ENCODE measurements at regions not wholly inside any gene's neighbourhood (a gene's known extent, or its start where the extent isn't known, plus 50 kb on each side); places are given as distances from the start of the nearest gene placed in this dataset.

DNA sequence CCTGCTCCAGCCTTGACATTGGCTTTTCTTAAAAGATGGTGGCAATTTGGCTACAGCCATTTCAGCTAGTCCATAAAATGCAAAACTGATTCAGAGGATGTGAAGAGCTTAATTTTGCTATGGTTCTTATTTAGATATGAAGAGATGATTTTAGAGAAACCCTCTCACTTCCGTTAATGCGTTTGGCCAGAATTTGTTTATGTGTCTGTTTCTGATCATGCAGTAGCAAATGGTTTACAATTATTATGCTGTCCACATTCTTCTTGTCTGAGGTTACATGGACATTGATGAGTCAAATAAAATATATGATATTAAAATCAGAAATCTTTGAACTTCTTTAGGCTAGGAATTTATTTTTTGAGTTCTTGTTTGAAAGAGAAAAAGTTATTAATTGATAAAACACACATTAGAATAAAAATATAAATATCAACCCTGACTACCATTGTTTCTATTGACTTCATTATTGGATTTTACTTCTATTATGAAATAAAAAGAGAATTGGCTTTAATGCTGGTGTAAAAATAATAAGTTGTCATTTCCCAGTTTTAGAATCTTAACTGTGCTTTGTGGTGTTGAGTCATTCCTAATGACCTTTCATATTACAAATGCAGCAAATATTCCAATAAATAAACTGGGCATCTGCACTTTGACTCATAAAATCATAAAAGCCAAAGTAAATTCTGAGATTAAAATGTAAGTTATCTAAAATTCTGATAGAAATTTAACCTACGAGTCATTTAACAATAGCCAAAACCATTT, 1286.0 kb upstream of the GJE1 start:
- Histone ChIP-seq H2AFZ (ENCODE audit: low read depth, low read length) (no peak overlapping the region), H3K27ac (ENCODE audit: low read length) (no peak overlapping the region)

GRCh38 chr6:140845701-140846100, 1287.0 kb upstream of the GJE1 start:
- Histone ChIP-seq H3K4me2 (ENCODE audit: low read length) (no peak overlapping the region), H3K36me3 (ENCODE audit: insufficient read depth, low read length) (no peaks in the 10 kb centered on the region), H3K9me3 (ENCODE audit: low read length) (no peaks in the 10 kb centered on the region), H3K9me2 (ENCODE audit: insufficient read depth, low read length) (no peaks in the 10 kb centered on the region), H3K27me3 (ENCODE audit: insufficient read depth, low read depth, low read length) (no peaks in the 10 kb centered on the region), H2AFZ (ENCODE audit: low read depth, low read length) (no peak overlapping the region), H4K20me1 (ENCODE audit: insufficient read depth) (no peaks in the 10 kb centered on the region), H3F3A (ENCODE audit: insufficient read depth, low read length, poor library complexity, severe bottlenecking) (no peaks in the 10 kb centered on the region), H3K79me2 (replicated peaks; ENCODE audit: insufficient read depth, low read length) (no peaks in the 10 kb centered on the region), H3K9ac (ENCODE audit: low read length) (no peak overlapping the region), H3K27ac (ENCODE audit: low read length) (no peak overlapping the region), H3K4me3 (ENCODE audit: low read length) (no peak overlapping the region)
- no peak for TF ChIP-seq MXI1 (conservative IDR thresholded peaks at IDR 0.05; ENCODE audit: poor library complexity, severe bottlenecking)
- TF ChIP-seq SMC3 (conservative IDR thresholded peaks at IDR 0.05; ENCODE audit: poor library complexity), result no peak
- TF ChIP-seq, protein P1, sequence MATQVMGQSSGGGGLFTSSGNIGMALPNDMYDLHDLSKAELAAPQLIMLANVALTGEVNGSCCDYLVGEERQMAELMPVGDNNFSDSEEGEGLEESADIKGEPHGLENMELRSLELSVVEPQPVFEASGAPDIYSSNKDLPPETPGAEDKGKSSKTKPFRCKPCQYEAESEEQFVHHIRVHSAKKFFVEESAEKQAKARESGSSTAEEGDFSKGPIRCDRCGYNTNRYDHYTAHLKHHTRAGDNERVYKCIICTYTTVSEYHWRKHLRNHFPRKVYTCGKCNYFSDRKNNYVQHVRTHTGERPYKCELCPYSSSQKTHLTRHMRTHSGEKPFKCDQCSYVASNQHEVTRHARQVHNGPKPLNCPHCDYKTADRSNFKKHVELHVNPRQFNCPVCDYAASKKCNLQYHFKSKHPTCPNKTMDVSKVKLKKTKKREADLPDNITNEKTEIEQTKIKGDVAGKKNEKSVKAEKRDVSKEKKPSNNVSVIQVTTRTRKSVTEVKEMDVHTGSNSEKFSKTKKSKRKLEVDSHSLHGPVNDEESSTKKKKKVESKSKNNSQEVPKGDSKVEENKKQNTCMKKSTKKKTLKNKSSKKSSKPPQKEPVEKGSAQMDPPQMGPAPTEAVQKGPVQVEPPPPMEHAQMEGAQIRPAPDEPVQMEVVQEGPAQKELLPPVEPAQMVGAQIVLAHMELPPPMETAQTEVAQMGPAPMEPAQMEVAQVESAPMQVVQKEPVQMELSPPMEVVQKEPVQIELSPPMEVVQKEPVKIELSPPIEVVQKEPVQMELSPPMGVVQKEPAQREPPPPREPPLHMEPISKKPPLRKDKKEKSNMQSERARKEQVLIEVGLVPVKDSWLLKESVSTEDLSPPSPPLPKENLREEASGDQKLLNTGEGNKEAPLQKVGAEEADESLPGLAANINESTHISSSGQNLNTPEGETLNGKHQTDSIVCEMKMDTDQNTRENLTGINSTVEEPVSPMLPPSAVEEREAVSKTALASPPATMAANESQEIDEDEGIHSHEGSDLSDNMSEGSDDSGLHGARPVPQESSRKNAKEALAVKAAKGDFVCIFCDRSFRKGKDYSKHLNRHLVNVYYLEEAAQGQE (IDR thresholded peaks at IDR 0.05; ENCODE audit: borderline replicate concordance), result no peak
- no peak for TF ChIP-seq TAF1 (IDR thresholded peaks at IDR 0.05; ENCODE audit: low read depth)
- TF ChIP-seq RAD21 (conservative IDR thresholded peaks at IDR 0.05), result no peak

More for the DNA sequence above, 1286.0 kb upstream of the GJE1 start:
- no peak overlapping the region for H3K4me2 ChIP-seq (ENCODE audit: low read length)
- H3K36me3 ChIP-seq (ENCODE audit: insufficient read depth, low read length), result no peaks in the 10 kb centered on the region
- no peak overlapping the region for H3K4me3 ChIP-seq (ENCODE audit: low read length)
- no peaks in the 10 kb centered on the region for H3F3A ChIP-seq (ENCODE audit: insufficient read depth, low read length, poor library complexity, severe bottlenecking)
- no peaks in the 10 kb centered on the region for H3K9me3 ChIP-seq (ENCODE audit: low read length)
- H3K9me2 ChIP-seq (ENCODE audit: insufficient read depth, low read length), result no peaks in the 10 kb centered on the region
- H3K9ac ChIP-seq (ENCODE audit: low read length), result no peak overlapping the region
- TF ChIP-seq MXI1 (conservative IDR thresholded peaks at IDR 0.05; ENCODE audit: poor library complexity, severe bottlenecking), result no peak
- no peak for TF ChIP-seq SMC3 (conservative IDR thresholded peaks at IDR 0.05; ENCODE audit: poor library complexity)
- TF ChIP-seq CTCF (IDR thresholded peaks at IDR 0.05; ENCODE audit: poor library complexity, severe bottlenecking), result no peak
- TF ChIP-seq POLR2AphosphoS5 (IDR thresholded peaks at IDR 0.05), result no peak
- TF ChIP-seq RAD21 (conservative IDR thresholded peaks at IDR 0.05), result no peak
- no peak for TF ChIP-seq EP300 (conservative IDR thresholded peaks at IDR 0.05; ENCODE audit: poor library complexity, severe bottlenecking)
- TF ChIP-seq EZH2 (IDR thresholded peaks at IDR 0.05; ENCODE audit: borderline replicate concordance, insufficient read depth, low read length, poor library complexity, severe bottlenecking), result no peak
- TF ChIP-seq, protein P1 (IDR thresholded peaks at IDR 0.05; ENCODE audit: borderline replicate concordance), result no peak
- no peak for TF ChIP-seq TAF1 (IDR thresholded peaks at IDR 0.05; ENCODE audit: low read depth)
- H3K27me3 ChIP-seq (ENCODE audit: insufficient read depth, low read depth, low read length), result no peaks in the 10 kb centered on the region
- no peaks in the 10 kb centered on the region for H3K79me2 ChIP-seq (replicated peaks; ENCODE audit: insufficient read depth, low read length)
- no peaks in the 10 kb centered on the region for H4K20me1 ChIP-seq (ENCODE audit: insufficient read depth)

Data from neural cell (in vitro differentiated cells).